ENCODE measurements at regions not wholly inside any gene's neighbourhood (a gene's known extent, or its start where the extent isn't known, plus 50 kb on each side); places are given as distances from the start of the nearest gene placed in this dataset.

DNA sequence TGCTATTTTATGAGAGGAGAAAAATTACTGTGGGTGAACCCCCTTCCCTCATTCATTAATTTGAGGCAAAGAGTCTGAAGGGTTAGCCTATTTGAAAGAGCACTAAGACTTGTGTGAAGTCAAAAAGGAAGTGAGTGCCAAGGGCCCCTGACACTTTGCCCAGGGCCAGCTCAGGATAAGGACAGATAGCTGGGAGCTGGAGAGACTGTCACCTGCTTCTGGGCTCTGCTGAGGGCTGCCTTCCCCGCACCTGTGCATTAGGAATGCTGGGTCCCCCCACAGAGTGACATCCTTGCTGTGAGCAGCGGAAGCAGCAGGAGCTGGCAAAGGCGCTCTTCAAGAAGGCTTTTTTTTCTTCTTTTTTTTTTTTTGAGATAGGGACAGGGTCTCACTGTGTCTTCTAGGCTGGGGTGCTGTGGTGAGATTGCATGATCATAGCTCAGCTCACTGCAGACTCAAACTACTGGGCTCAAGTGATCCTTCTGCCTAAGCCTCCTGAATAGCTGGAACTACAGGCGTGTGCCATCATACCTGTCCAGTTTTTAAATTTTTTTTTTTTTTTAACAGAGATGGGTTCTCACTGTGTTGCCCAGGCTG is 148.3 kb downstream of the AQP4 start:
- Histone ChIP-seq H3K9me2 (no peaks in the 10 kb centered on the region), H4K20me1 (ENCODE audit: insufficient read depth) (no peaks in the 10 kb centered on the region), H3K4me3 (ENCODE audit: low read depth in 2 of 2, low read length in 1 of 2) (no peak overlapping the region), H3K27me3 (ENCODE audit: insufficient read depth) (no peaks in the 10 kb centered on the region), H3K36me3 (replicated peaks in 1 of 2; ENCODE audit: control insufficient read depth in 1 of 2, insufficient read depth in 2 of 2, low read length in 1 of 2) (no peaks in the 10 kb centered on the region), H3K79me2 (ENCODE audit: insufficient read depth) (no peaks in the 10 kb centered on the region), H3K4me1 (ENCODE audit: control insufficient read depth in 1 of 2, insufficient read depth in 2 of 2, low read depth in 1 of 2, low read length in 1 of 2) (peaks cover 0 to 2% of the 10 kb centered on the region in 2 experiments; a peak in 1 of 4 replicates), H2AFZ (ENCODE audit: low read depth) (no peak overlapping the region), H3K9ac (no peak overlapping the region), H3K9me3 (no peaks in the 10 kb centered on the region), H3K4me2 (no peak overlapping the region), H3F3A (replicated peaks; ENCODE audit: insufficient read depth) (no peaks in the 10 kb centered on the region), H3K27ac (ENCODE audit: low read depth in 2 of 2, low read length in 1 of 2) (no peak overlapping the region)
- TF ChIP-seq MAX (IDR thresholded peaks at IDR 0.05; ENCODE audit: low read depth) (no peak), EP300 (IDR thresholded peaks at IDR 0.05; ENCODE audit: borderline replicate concordance in 1 of 2, low read depth in 1 of 2, low read length in 1 of 2) (no peak), ZBTB33 (IDR thresholded peaks at IDR 0.05; ENCODE audit: borderline replicate concordance, low read depth) (no peak)
- POLR2A ChIA-PET: no interaction called here
- 39% methylated on average over 4 of the region's 4 CpGs for WGBS (ENCODE audit: low lambda C conversion rate)
- no peak for DNase-seq
- CTCF ChIA-PET: interaction anchor here (0.6 to 0.8 kb wide), 2 partner anchors 10 to 35 kb away, joined by 3 read pairs; no protein-coding TSS in a partner anchor

- Histone ChIP-seq H3K27me3 (ENCODE audit: insufficient read depth) (no peaks in the 10 kb centered on the region), H4K20me1 (ENCODE audit: insufficient read depth) (no peaks in the 10 kb centered on the region), H3K4me2 (no peak overlapping the region), H3K4me1 (ENCODE audit: control insufficient read depth in 1 of 2, insufficient read depth in 2 of 2, low read depth in 1 of 2, low read length in 1 of 2) (no peaks in the 10 kb centered on the region; a peak in 2 of 4 replicates), H3K9ac (no peak overlapping the region), H3K79me2 (ENCODE audit: insufficient read depth) (no peaks in the 10 kb centered on the region), H3K4me3 (ENCODE audit: low read depth in 2 of 2, low read length in 1 of 2) (no peak overlapping the region), H3K36me3 (replicated peaks in 1 of 2; ENCODE audit: control insufficient read depth in 1 of 2, insufficient read depth in 2 of 2, low read length in 1 of 2) (no peaks in the 10 kb centered on the region), H2AFZ (ENCODE audit: low read depth) (no peak overlapping the region), H3F3A (replicated peaks; ENCODE audit: insufficient read depth) (no peaks in the 10 kb centered on the region), H3K9me3 (no peaks in the 10 kb centered on the region), H3K9me2 (no peaks in the 10 kb centered on the region), H3K27ac (ENCODE audit: low read depth in 2 of 2, low read length in 1 of 2) (no peak overlapping the region)
- DNase-seq: no peak
- POLR2A ChIA-PET: no interaction called here
- 66% methylated on average over 6 of the region's 6 CpGs for WGBS (ENCODE audit: low lambda C conversion rate)
- TF ChIP-seq RXRA (IDR thresholded peaks at IDR 0.05; ENCODE audit: borderline replicate concordance, low read depth) (no peak), MAX (IDR thresholded peaks at IDR 0.05; ENCODE audit: low read depth) (no peak), RAD21 (IDR thresholded peaks at IDR 0.05; ENCODE audit: low read length) (no peak), GATA2 (CRISPR knock-in tag; IDR thresholded peaks at IDR 0.05) (no peak), JUND (IDR thresholded peaks at IDR 0.05) (no peak), EZH2phosphoT487 (IDR thresholded peaks at IDR 0.05; ENCODE audit: borderline replicate concordance, low read depth) (no peak), TEAD4 (IDR thresholded peaks at IDR 0.05; ENCODE audit: borderline replicate concordance, insufficient read depth) (no peak), SIN3A (IDR thresholded peaks at IDR 0.05; ENCODE audit: borderline replicate concordance, low read depth, low read length) (no peak), CHD2 (IDR thresholded peaks at IDR 0.05; ENCODE audit: low read length, partially characterized antibody) (no peak), TCF12 (IDR thresholded peaks at IDR 0.05) (no peak), FOSL2 (IDR thresholded peaks at IDR 0.05; ENCODE audit: borderline replicate concordance, low read depth) (no peak), NRF1 (IDR thresholded peaks at IDR 0.05; ENCODE audit: low read depth, low read length) (no peak), FOXJ3 (CRISPR knock-in tag; IDR thresholded peaks at IDR 0.05) (no peak), ELF1 (IDR thresholded peaks at IDR 0.05) (no peak), EP300 (IDR thresholded peaks at IDR 0.05; ENCODE audit: borderline replicate concordance in 1 of 2, low read depth in 1 of 2, low read length in 1 of 2) (no peak)
- TF ChIP-seq, protein P1, sequence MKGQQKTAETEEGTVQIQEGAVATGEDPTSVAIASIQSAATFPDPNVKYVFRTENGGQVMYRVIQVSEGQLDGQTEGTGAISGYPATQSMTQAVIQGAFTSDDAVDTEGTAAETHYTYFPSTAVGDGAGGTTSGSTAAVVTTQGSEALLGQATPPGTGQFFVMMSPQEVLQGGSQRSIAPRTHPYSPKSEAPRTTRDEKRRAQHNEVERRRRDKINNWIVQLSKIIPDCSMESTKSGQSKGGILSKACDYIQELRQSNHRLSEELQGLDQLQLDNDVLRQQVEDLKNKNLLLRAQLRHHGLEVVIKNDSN (IDR thresholded peaks at IDR 0.05; ENCODE audit: borderline replicate concordance, low read depth): no peak
- CTCF ChIA-PET: no interaction called here
Measured at GRCh38 chr18:26714739-26715138, 150.8 kb downstream of the AQP4 start.

Data from SK-N-SH (cell line).